ENCODE measurements at regions not wholly inside any gene's neighbourhood (a gene's known extent, or its start where the extent isn't known, plus 50 kb on each side); places are given as distances from the start of the nearest gene placed in this dataset.

- CTCF ChIA-PET, result interaction anchor here (0.5 to 0.6 kb wide), 2 partner anchors 124 to 586 kb away, joined by 3 read pairs; no protein-coding TSS in a partner anchor
- no peaks in the 10 kb centered on the region for H3K9me3 ChIP-seq (ENCODE audit: control insufficient read depth, insufficient read depth, low read depth, low read length)
- H3K4me1 ChIP-seq (ENCODE audit: control insufficient read depth, insufficient read depth, low read length), result no peaks in the 10 kb centered on the region
- H3K36me3 ChIP-seq (ENCODE audit: control insufficient read depth in 2 of 2, insufficient read depth in 1 of 2, low read length in 2 of 2), result no peaks in the 10 kb centered on the region
- H3K4me3 ChIP-seq (ENCODE audit: low read depth, low read length), result no peak overlapping the region
- H3K27ac ChIP-seq (ENCODE audit: extremely low read depth, low read depth, low read length), result no peak overlapping the region
- TF ChIP-seq ZNF488 (tag by site-specific recombination; IDR thresholded peaks at IDR 0.05) (no peak), ZNF513 (tag by site-specific recombination; IDR thresholded peaks at IDR 0.05) (0 out of 2 replicates have a peak, but pooled peaks have one; percentile 35), ZBTB44 (tag by site-specific recombination; IDR thresholded peaks at IDR 0.05) (0 out of 2 replicates have a peak, but pooled peaks have one; percentile 22)
- POLR2A ChIA-PET, result no interaction called here
These were observed 236.4 kb upstream of the SP4 start for GRCh38 chr7:21191321-21192073.

GRCh38 chr7:21192657-21193056, 235.2 kb upstream of the SP4 start:
- Histone ChIP-seq H3K4me3 (ENCODE audit: low read depth, low read length) (no peak overlapping the region), H3K9me3 (ENCODE audit: control insufficient read depth, insufficient read depth, low read depth, low read length) (no peaks in the 10 kb centered on the region), H3K4me1 (ENCODE audit: control insufficient read depth, insufficient read depth, low read length) (no peaks in the 10 kb centered on the region), H3K27ac (ENCODE audit: extremely low read depth, low read depth, low read length) (no peak overlapping the region), H3K36me3 (ENCODE audit: control insufficient read depth in 2 of 2, insufficient read depth in 1 of 2, low read length in 2 of 2) (no peaks in the 10 kb centered on the region)
- ChIA-PET POLR2A (no interaction called here), CTCF (no interaction called here)
- TF ChIP-seq KLF16 (tag by site-specific recombination; IDR thresholded peaks at IDR 0.05) (no peak), ZBTB44 (tag by site-specific recombination; IDR thresholded peaks at IDR 0.05) (no peak), ZNF704 (tag by site-specific recombination; IDR thresholded peaks at IDR 0.05) (no peak), ZNF792 (tag by site-specific recombination; IDR thresholded peaks at IDR 0.05) (no peak), ZNF777 (tag by site-specific recombination; IDR thresholded peaks at IDR 0.05; ENCODE audit: borderline replicate concordance) (no peak)

GRCh38 chr7:21193895-21194294, 234.0 kb upstream of the SP4 start:
- no peak for TF ChIP-seq ZNF214 (tag by site-specific recombination; IDR thresholded peaks at IDR 0.05; ENCODE audit: borderline replicate concordance)
- no peak for TF ChIP-seq ZNF555 (tag by site-specific recombination; conservative IDR thresholded peaks at IDR 0.05)
- no peak for TF ChIP-seq ZNF169 (tag by site-specific recombination; IDR thresholded peaks at IDR 0.05)
- TF ChIP-seq ZNF274 (IDR thresholded peaks at IDR 0.05; ENCODE audit: low read length), result no peak
- TF ChIP-seq ZNF274 (tag by site-specific recombination; IDR thresholded peaks at IDR 0.05; ENCODE audit: borderline replicate concordance), result no peak
- TF ChIP-seq ZBTB20 (tag by site-specific recombination; IDR thresholded peaks at IDR 0.05), result no peak
- TF ChIP-seq GLIS1 (tag by site-specific recombination; IDR thresholded peaks at IDR 0.05), result no peak
- no peak for TF ChIP-seq ZNF404 (tag by site-specific recombination; IDR thresholded peaks at IDR 0.05)
- TF ChIP-seq GLI4 (tag by site-specific recombination; IDR thresholded peaks at IDR 0.05), result no peak
- TF ChIP-seq SP3 (tag by site-specific recombination; IDR thresholded peaks at IDR 0.05), result no peak
- TF ChIP-seq GLIS2 (tag by site-specific recombination; IDR thresholded peaks at IDR 0.05), result no peak
- no peak for TF ChIP-seq ZNF366 (tag by site-specific recombination; conservative IDR thresholded peaks at IDR 0.05)
- TF ChIP-seq IKZF3 (tag by site-specific recombination; IDR thresholded peaks at IDR 0.05), result no peak
- TF ChIP-seq ZNF140 (tag by site-specific recombination; IDR thresholded peaks at IDR 0.05), result no peak
- no peak for TF ChIP-seq ZNF560 (tag by site-specific recombination; IDR thresholded peaks at IDR 0.05; ENCODE audit: borderline replicate concordance)
- ChIA-PET POLR2A (no interaction called here), CTCF (interaction anchor here (0.6 to 1.1 kb wide), 4 partner anchors 57 to 1029 kb away, joined by 3 to 4 read pairs (median 3); no protein-coding TSS in a partner anchor)
- no peaks in the 10 kb centered on the region for H3K9me3 ChIP-seq (ENCODE audit: control insufficient read depth, insufficient read depth, low read depth, low read length)
- no peaks in the 10 kb centered on the region for H3K36me3 ChIP-seq (ENCODE audit: control insufficient read depth in 2 of 2, insufficient read depth in 1 of 2, low read length in 2 of 2)
- H3K4me3 ChIP-seq (ENCODE audit: low read depth, low read length), result no peak overlapping the region
- H3K4me1 ChIP-seq (ENCODE audit: control insufficient read depth, insufficient read depth, low read length), result no peaks in the 10 kb centered on the region
- no peak overlapping the region for H3K27ac ChIP-seq (ENCODE audit: extremely low read depth, low read depth, low read length)

Data from HEK293 (cell line).